Keratinocyte (primary cell): ENCODE measurements at regions not wholly inside any gene's neighbourhood (a gene's known extent, or its start where the extent isn't known, plus 50 kb on each side); places are given as distances from the start of the nearest gene placed in this dataset.

Experiments
- EZH2 ChIP-seq: IDR thresholded peaks from one replicate; pipeline ENCODE4 v1.6.1; 2012; ENCODE audit warnings: inconsistent platforms, mild to moderate bottlenecking, low read length, moderate library complexity
- TF ChIP-seq, protein P1 (sequence below), 3 experiments: IDR thresholded peaks in 1 of 3; conservative IDR thresholded peaks in 1 of 3; optimal IDR thresholded peaks in 1 of 3; 2 replicates in 2 of 3; 3 replicates in 1 of 3; pipeline versions ENCODE3 to v1.5.1; 2011; ENCODE audit warnings: low read length in 3 of 3, mild to moderate bottlenecking in 3 of 3, moderate library complexity in 2 of 3, control low read depth in 1 of 3, inconsistent platforms in 1 of 3; ENCODE audit not compliant: insufficient read depth in 2 of 3; ENCODE audit errors: extremely low read depth in 1 of 3

DNA sequence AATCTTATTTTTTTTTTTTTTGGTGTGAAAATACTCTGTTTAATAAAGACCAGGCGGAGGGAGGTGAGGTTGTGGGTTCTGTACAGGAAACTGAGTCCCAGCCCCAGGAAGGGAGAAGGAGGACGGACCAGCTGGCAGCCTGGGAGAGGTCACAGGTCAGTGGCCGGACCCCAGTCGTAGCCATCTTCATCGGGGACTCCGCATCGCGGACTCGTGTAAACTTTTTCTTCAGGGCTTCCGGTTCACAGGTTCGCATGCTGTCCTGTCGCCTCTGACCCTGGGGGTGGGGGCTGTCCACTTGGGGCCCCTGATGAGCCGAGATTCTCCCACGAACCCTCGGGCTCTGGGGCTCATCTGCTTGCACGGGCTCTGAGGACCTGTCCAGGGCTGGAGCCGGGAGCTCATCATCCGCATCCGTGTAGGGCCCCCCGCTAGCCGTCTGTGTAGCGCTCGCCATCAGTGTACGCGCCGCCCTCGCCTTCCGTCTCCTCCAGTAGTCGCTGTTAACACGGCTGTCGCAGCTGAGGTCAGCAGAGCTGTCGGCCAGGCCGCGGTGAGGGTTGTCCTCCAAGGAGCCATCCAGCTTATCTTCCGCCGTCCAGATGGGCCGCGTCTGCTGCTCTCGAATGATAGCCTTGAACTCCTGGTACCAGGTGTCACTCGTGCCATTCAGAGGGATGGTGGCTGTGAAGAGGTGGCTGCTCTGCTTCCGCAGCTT, 975.7 kb upstream of the PRMT6 start:
- TF ChIP-seq, protein P1, sequence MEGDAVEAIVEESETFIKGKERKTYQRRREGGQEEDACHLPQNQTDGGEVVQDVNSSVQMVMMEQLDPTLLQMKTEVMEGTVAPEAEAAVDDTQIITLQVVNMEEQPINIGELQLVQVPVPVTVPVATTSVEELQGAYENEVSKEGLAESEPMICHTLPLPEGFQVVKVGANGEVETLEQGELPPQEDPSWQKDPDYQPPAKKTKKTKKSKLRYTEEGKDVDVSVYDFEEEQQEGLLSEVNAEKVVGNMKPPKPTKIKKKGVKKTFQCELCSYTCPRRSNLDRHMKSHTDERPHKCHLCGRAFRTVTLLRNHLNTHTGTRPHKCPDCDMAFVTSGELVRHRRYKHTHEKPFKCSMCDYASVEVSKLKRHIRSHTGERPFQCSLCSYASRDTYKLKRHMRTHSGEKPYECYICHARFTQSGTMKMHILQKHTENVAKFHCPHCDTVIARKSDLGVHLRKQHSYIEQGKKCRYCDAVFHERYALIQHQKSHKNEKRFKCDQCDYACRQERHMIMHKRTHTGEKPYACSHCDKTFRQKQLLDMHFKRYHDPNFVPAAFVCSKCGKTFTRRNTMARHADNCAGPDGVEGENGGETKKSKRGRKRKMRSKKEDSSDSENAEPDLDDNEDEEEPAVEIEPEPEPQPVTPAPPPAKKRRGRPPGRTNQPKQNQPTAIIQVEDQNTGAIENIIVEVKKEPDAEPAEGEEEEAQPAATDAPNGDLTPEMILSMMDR (optimal IDR thresholded peaks at IDR 0.05 in 1 of 3, IDR thresholded peaks at IDR 0.05 in 1 of 3, conservative IDR thresholded peaks at IDR 0.05 in 1 of 3; ENCODE audit: extremely low read depth in 1 of 3, insufficient read depth in 2 of 3, low read length in 3 of 3): no peak
- no peak for TF ChIP-seq EZH2
